Neural progenitor cell (in vitro differentiated cells): ENCODE measurements at regions not wholly inside any gene's neighbourhood (a gene's known extent, or its start where the extent isn't known, plus 50 kb on each side); places are given as distances from the start of the nearest gene placed in this dataset.

ENCODE experiments used
- DNase-seq: peaks from one replicate; pipeline ENCODE4 v3.0.0-alpha.2; 2016; ENCODE audit warnings: low spot score
- H2AFZ ChIP-seq: fragments of 200-600 bp; sonication (generic); replicated peaks from 2 replicates; pipeline ENCODE4 v1.6.1; 2016; ENCODE audit warnings: antibody characterized with exemption
- H3F3A ChIP-seq: fragments of 200-600 bp; sonication (generic); 2 replicates; pipeline ENCODE4 v1.6.1; 2016; ENCODE audit warnings: antibody characterized with exemption, low read depth
- H3K27ac ChIP-seq: fragments of 200-600 bp; sonication (generic); 2 replicates; pipeline ENCODE4 v1.5.1; 2016; ENCODE audit warnings: mild to moderate bottlenecking
- H3K27me3 ChIP-seq: fragments of 200-600 bp; sonication (generic); 2 replicates; pipeline ENCODE4 v1.6.1; 2016; ENCODE audit warnings: mild to moderate bottlenecking, moderate library complexity
- H3K36me3 ChIP-seq: fragments of 200-600 bp; sonication (generic); 2 replicates; pipeline ENCODE4 v1.5.1; 2016
- H3K4me1 ChIP-seq: fragments of 200-600 bp; sonication (generic); 2 replicates; pipeline ENCODE4 v1.6.1; 2016; ENCODE audit warnings: mixed run types
- H3K4me2 ChIP-seq: fragments of 200-600 bp; sonication (generic); 2 replicates; pipeline ENCODE4 v1.6.1; 2016
- H3K4me3 ChIP-seq: fragments of 200-600 bp; sonication (generic); 2 replicates; pipeline ENCODE4 v1.5.1; 2016
- H3K79me2 ChIP-seq: fragments of 200-600 bp; sonication (generic); 2 replicates; pipeline ENCODE4 v1.6.1; 2016; ENCODE audit warnings: low read depth
- H3K9ac ChIP-seq: fragments of 200-600 bp; sonication (generic); 2 replicates; pipeline ENCODE4 v1.6.1; 2016
- H3K9me3 ChIP-seq: fragments of 200-600 bp; sonication (generic); 2 replicates; pipeline ENCODE4 v1.5.1; 2016; ENCODE audit warnings: low read depth
- H4K20me1 ChIP-seq: fragments of 200-600 bp; sonication (generic); 2 replicates; pipeline ENCODE4 v1.6.1; 2016; ENCODE audit warnings: low read depth
- H3K27ac Mint-ChIP-seq: 3 replicates; pipeline ENCODE4 v1.8.0; 2021; ENCODE audit warnings: mixed read lengths
- H3K27me3 Mint-ChIP-seq: 2 replicates; pipeline ENCODE4 v1.8.0; 2022; ENCODE audit warnings: low read depth, mild to moderate bottlenecking, inconsistent platforms, moderate library complexity, mixed read lengths; ENCODE audit not compliant: insufficient read depth
- H3K36me3 Mint-ChIP-seq: 3 replicates; pipeline ENCODE4 v1.8.0; 2021; ENCODE audit warnings: mixed read lengths
- H3K4me1 Mint-ChIP-seq: 3 replicates; pipeline ENCODE4 v1.8.0; 2021; ENCODE audit warnings: mixed read lengths
- H3K4me3 Mint-ChIP-seq: 3 replicates; pipeline ENCODE4 v1.8.0; 2021; ENCODE audit warnings: mild to moderate bottlenecking, moderate library complexity, mixed read lengths
- H3K9me3 Mint-ChIP-seq: 3 replicates; pipeline ENCODE4 v1.8.0; 2020; ENCODE audit warnings: mixed read lengths
- CTCF ChIP-seq: fragments of 200-600 bp; sonication (generic); IDR thresholded peaks from 2 replicates; pipeline ENCODE4 v1.5.1; 2017; ENCODE audit warnings: antibody characterized with exemption, mild to moderate bottlenecking
- EZH2 ChIP-seq: fragments of 200-600 bp; sonication (generic); IDR thresholded peaks from 2 replicates; pipeline ENCODE4 v1.6.1; 2017; ENCODE audit warnings: antibody characterized with exemption, mild to moderate bottlenecking, moderate library complexity
- EZH2phosphoT487 ChIP-seq: fragments of 200-600 bp; sonication (generic); IDR thresholded peaks from 2 replicates; pipeline ENCODE4 v1.6.1; 2017; ENCODE audit warnings: antibody characterized with exemption

DNA sequence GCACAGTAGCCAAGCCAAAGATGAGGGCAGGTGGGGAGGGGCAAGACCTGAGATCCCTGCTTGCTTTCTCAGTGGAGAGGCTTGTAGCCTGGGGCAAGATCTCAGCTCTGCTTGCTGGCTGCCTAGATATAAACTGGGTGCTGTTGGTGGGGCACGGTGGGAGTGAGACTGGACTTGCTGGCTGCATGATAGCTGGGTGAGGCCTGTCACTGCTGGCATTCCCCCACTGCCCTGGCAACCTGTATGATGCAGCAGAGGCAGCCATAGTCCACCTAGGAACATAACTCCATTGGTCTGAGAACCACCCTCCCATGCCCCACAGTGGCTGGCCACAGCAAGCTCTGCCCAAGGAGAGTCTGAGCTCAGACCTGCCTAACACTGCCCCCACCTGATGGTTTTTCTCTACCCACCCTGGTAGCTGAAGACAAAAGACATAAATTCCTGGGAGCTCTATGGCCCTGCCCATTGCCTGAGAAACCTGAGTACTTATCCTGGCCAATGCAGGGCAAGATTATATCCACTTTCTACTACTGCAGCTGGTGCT, 261.9 kb upstream of the DEPDC1 start:
- Histone ChIP-seq H3K9me3 (no peaks in the 10 kb centered on the region), H3K4me1 (no peaks in the 10 kb centered on the region), H3K27ac (no peak overlapping the region), H3K9ac (no peak overlapping the region), H3K4me2 (no peak overlapping the region), H2AFZ (no peak overlapping the region), H3K79me2 (no peaks in the 10 kb centered on the region), H3K27me3 (no peaks in the 10 kb centered on the region), H3K4me3 (no peak overlapping the region), H3F3A (no peaks in the 10 kb centered on the region), H4K20me1 (no peaks in the 10 kb centered on the region), H3K36me3 (no peaks in the 10 kb centered on the region)
- no peaks in the 10 kb centered on the region for H3K36me3 Mint-ChIP-seq
- TF ChIP-seq EZH2phosphoT487 (no peak), CTCF (no peak), EZH2 (no peak)
- H3K4me1 Mint-ChIP-seq = no peaks in the 10 kb centered on the region
- H3K4me3 Mint-ChIP-seq = no peak overlapping the region
- H3K9me3 Mint-ChIP-seq = peaks cover 9% of the 10 kb centered on the region
- no peak overlapping the region for H3K27ac Mint-ChIP-seq
- H3K27me3 Mint-ChIP-seq = no peaks in the 10 kb centered on the region
- DNase-seq = no peak

- TF ChIP-seq EZH2 = no peak
- TF ChIP-seq CTCF = no peak
- TF ChIP-seq EZH2phosphoT487 = no peak
- peaks cover 3% of the 10 kb centered on the region for H3K9me3 Mint-ChIP-seq
- no peak overlapping the region for H3K4me3 Mint-ChIP-seq
- H3K79me2 ChIP-seq = no peaks in the 10 kb centered on the region
- no peak overlapping the region for H3K4me3 ChIP-seq
- H3K4me1 ChIP-seq = no peaks in the 10 kb centered on the region
- H3K9ac ChIP-seq = no peak overlapping the region
- H2AFZ ChIP-seq = no peak overlapping the region
- no peaks in the 10 kb centered on the region for H3K36me3 Mint-ChIP-seq
- H3K36me3 ChIP-seq = no peaks in the 10 kb centered on the region
- no peaks in the 10 kb centered on the region for H3F3A ChIP-seq
- no peaks in the 10 kb centered on the region for H3K9me3 ChIP-seq
- no peak overlapping the region for H3K27ac Mint-ChIP-seq
- H3K4me1 Mint-ChIP-seq = no peaks in the 10 kb centered on the region
- H3K27me3 Mint-ChIP-seq = peaks cover 2% of the 10 kb centered on the region
- no peaks in the 10 kb centered on the region for H4K20me1 ChIP-seq
- no peak overlapping the region for H3K27ac ChIP-seq
- no peaks in the 10 kb centered on the region for H3K27me3 ChIP-seq
- no peak for DNase-seq
- H3K4me2 ChIP-seq = no peak overlapping the region
These were observed 271.1 kb upstream of the DEPDC1 start for GRCh38 chr1:68767941-68768340.

GRCh38 chr1:68770817-68771216, 273.9 kb upstream of the DEPDC1 start:
- Histone ChIP-seq H3K4me2 (no peak overlapping the region), H3F3A (no peaks in the 10 kb centered on the region), H3K27me3 (no peaks in the 10 kb centered on the region), H3K9me3 (no peaks in the 10 kb centered on the region), H2AFZ (no peak overlapping the region), H4K20me1 (no peaks in the 10 kb centered on the region), H3K4me3 (no peak overlapping the region), H3K36me3 (no peaks in the 10 kb centered on the region), H3K79me2 (no peaks in the 10 kb centered on the region), H3K27ac (no peak overlapping the region), H3K9ac (no peak overlapping the region), H3K4me1 (no peaks in the 10 kb centered on the region)
- TF ChIP-seq EZH2phosphoT487 (no peak), CTCF (no peak), EZH2 (no peak)
- DNase-seq = no peak
- Mint-ChIP-seq H3K4me1 (no peaks in the 10 kb centered on the region), H3K9me3 (peaks cover under 1% of the 10 kb centered on the region), H3K36me3 (no peaks in the 10 kb centered on the region), H3K4me3 (no peak overlapping the region), H3K27ac (no peak overlapping the region), H3K27me3 (peaks cover 2% of the 10 kb centered on the region)
